HepG2 (cell line): ENCODE measurements at regions not wholly inside any gene's neighbourhood (a gene's known extent, or its start where the extent isn't known, plus 50 kb on each side); places are given as distances from the start of the nearest gene placed in this dataset.

ENCODE experiments used
- ATAC-seq: fragments of 200-7000 bp; cut with Tn5 transposase; 3 replicates; pipeline ENCODE4 v1.9.1; 2020; ENCODE audit warnings: mild to moderate bottlenecking, moderate library complexity
- BruUV-seq: library from RNA; stranded (reverse); fragments of 400-500 nt; replicated peaks from 2 replicates; lab custom pipeline; 2021; lab: Mats Ljungman, UMichigan
- CTCF ChIA-PET: fragments of 300-600 bp; formaldehyde crosslinking; extraction: SDS; loops from one replicate; lab custom pipeline; 2021; ENCODE audit warnings: low total read pairs, inconsistent platforms, low intra/inter-chr PET ratio; lab: Yijun Ruan, JAX
- POLR2A ChIA-PET: fragments of 350-600 bp; sonication (Branson Sonifier 250); formaldehyde crosslinking; loops from one replicate; lab custom pipeline; 2020; ENCODE audit warnings: antibody characterized with exemption, inconsistent platforms; lab: Yijun Ruan, JAX
- DNase-seq: peaks from one replicate; pipeline ENCODE4 v3.0.0-alpha.2; 2015; ENCODE audit warnings: low spot score
- FAIRE-seq: peaks from 3 replicates; lab custom pipeline; 2011; peaks lifted over from hg19 to GRCh38; lab: Jason Lieb, UNC
- H2AFZ ChIP-seq: one replicate; pipeline ENCODE4 v1.6.1; 2011; ENCODE audit warnings: low read length, inconsistent platforms
- H3K27ac ChIP-seq: fragments of 300-600 bp; 3 replicates; pipeline ENCODE4 v1.8.0; 2011; ENCODE audit warnings: mixed run types, mild to moderate bottlenecking, mixed read lengths, low read length, inconsistent platforms; ENCODE audit not compliant: insufficient read depth; ENCODE audit errors: extremely low read length
- H3K27me3 ChIP-seq, 2 experiments: fragments of 200-600 bp in 1 of 2; 2 replicates in 1 of 2; 3 replicates in 1 of 2; pipeline versions ENCODE4 v1.6.0 to v1.8.0; 2011; ENCODE audit warnings: low read length in 2 of 2, mild to moderate bottlenecking in 2 of 2, moderate library complexity in 2 of 2, inconsistent platforms in 1 of 2; ENCODE audit not compliant: insufficient read depth in 2 of 2, control insufficient read depth in 1 of 2
- H3K36me3 ChIP-seq, 2 experiments: fragments of 200-600 bp in 1 of 2; replicated peaks in 1 of 2; 2 replicates in 1 of 2; 3 replicates in 1 of 2; pipeline versions ENCODE4 v1.5.1 to v1.8.0; 2011; ENCODE audit warnings: low read length in 2 of 2, inconsistent platforms in 1 of 2; ENCODE audit not compliant: insufficient read depth in 2 of 2, control insufficient read depth in 1 of 2
- H3K4me1 ChIP-seq: 2 replicates; pipeline ENCODE4 v1.5.1; 2012; ENCODE audit warnings: low read length, inconsistent platforms; ENCODE audit not compliant: insufficient read depth
- H3K4me2 ChIP-seq: 2 replicates; pipeline ENCODE4 v1.6.0; 2011; ENCODE audit warnings: low read depth, low read length, inconsistent platforms
- H3K4me3 ChIP-seq, 3 experiments: fragments of 200-600 bp in 1 of 3; sonication (generic), shearing (Covaris generic) in 1 of 3; replicated peaks in 1 of 3; 2 replicates each; pipeline ENCODE4 v1.5.1; 2011 to 2016; ENCODE audit warnings: low read length in 3 of 3, inconsistent platforms in 2 of 3, low read depth in 2 of 3, mild to moderate bottlenecking in 2 of 3, control low read depth in 1 of 3, mixed read lengths in 1 of 3; ENCODE audit not compliant: insufficient read depth in 1 of 3
- H3K79me2 ChIP-seq: one replicate; pipeline ENCODE4 v1.6.1; 2011; ENCODE audit warnings: low read length, inconsistent platforms; ENCODE audit not compliant: insufficient read depth
- H3K9ac ChIP-seq: 2 replicates; pipeline ENCODE4 v1.6.0; 2011; ENCODE audit warnings: mild to moderate bottlenecking, low read depth, low read length, inconsistent platforms; ENCODE audit not compliant: insufficient read depth
- H3K9me3 ChIP-seq: 2 replicates; pipeline ENCODE4 v1.5.1; 2012; ENCODE audit warnings: mild to moderate bottlenecking, low read length
- H4K20me1 ChIP-seq: 2 replicates; pipeline ENCODE4 v1.6.0; 2011; ENCODE audit warnings: inconsistent platforms, mild to moderate bottlenecking, low read length, moderate library complexity; ENCODE audit not compliant: insufficient read depth
- CEBPB ChIP-seq: IDR thresholded peaks from 2 replicates; pipeline ENCODE4 v1.6.1; 2011; ENCODE audit warnings: low read depth, low read length, improper control_type of control experiment, borderline replicate concordance
- KLF15 ChIP-seq: sonication (generic); formaldehyde crosslinking; IDR thresholded peaks from 2 replicates; pipeline ENCODE4 v1.8.1; 2023; ENCODE audit warnings: borderline replicate concordance, mild to moderate bottlenecking, inconsistent platforms, missing genetic modification reagents, mixed read lengths
- MAF1 ChIP-seq: sonication (generic); formaldehyde crosslinking; IDR thresholded peaks from 2 replicates; pipeline ENCODE4 v1.5.0; 2020; ENCODE audit warnings: missing genetic modification reagents, borderline replicate concordance
- MIER2 ChIP-seq: IDR thresholded peaks from 2 replicates; pipeline ENCODE4 v1.6.1; 2016; ENCODE audit warnings: missing biosample characterization, missing genetic modification reagents
- PATZ1 ChIP-seq: sonication (generic); formaldehyde crosslinking; IDR thresholded peaks from 2 replicates; pipeline ENCODE4 v1.4.0; 2020; ENCODE audit warnings: missing genetic modification reagents
- SCMH1 ChIP-seq: sonication (generic); formaldehyde crosslinking; IDR thresholded peaks from 2 replicates; pipeline ENCODE4 v1.9.0; 2021; ENCODE audit warnings: missing genetic modification reagents, mild to moderate bottlenecking, borderline replicate concordance
- TFE3 ChIP-seq: IDR thresholded peaks from 2 replicates; pipeline ENCODE4 v1.6.1; 2016
- ZMAT3 ChIP-seq: sonication (generic); formaldehyde crosslinking; conservative IDR thresholded peaks from 2 replicates; pipeline ENCODE4 v1.7.0; 2021; ENCODE audit warnings: missing genetic modification reagents
- ZNF143 ChIP-seq: sonication (generic); formaldehyde crosslinking; IDR thresholded peaks from 2 replicates; pipeline ENCODE4 v1.4.0; 2020; ENCODE audit warnings: missing genetic modification reagents
- ZNF367 ChIP-seq: sonication (generic); formaldehyde crosslinking; IDR thresholded peaks from 2 replicates; pipeline ENCODE4 v1.4.0; 2020; ENCODE audit warnings: missing genetic modification reagents, borderline replicate concordance
- ZNF513 ChIP-seq: sonication (generic); formaldehyde crosslinking; conservative IDR thresholded peaks from 2 replicates; pipeline ENCODE4 v1.5.0; 2020; ENCODE audit warnings: missing genetic modification reagents
- WGBS: methylation state at CpG from one replicate; pipeline ENCODE4 v1.1.6; 2017; ENCODE audit warnings: low lambda C conversion rate; 5-methylcytosine and 5-hydroxymethylcytosine counted together
- in situ Hi-C: cut with HindIII; loops from 2 replicates; pipeline ENCODE4 v1.10.0; 2017; ENCODE audit warnings: low pct_unique_long_range_greater_than_20kb; ENCODE audit not compliant: extremely low pct_ligation_motif_present
- intact Hi-C: fragments of 100-400 bp; cut with micrococcal nuclease; formaldehyde crosslinking; loops from one replicate; pipeline ENCODE4 v1.10.0; 2022; ENCODE audit not compliant: unreplicated experiment

- POLR2A ChIA-PET = no interaction called here
- no peak for DNase-seq
These were observed 128.5 kb upstream of the KIF26B start for GRCh38 chr1:245026247-245026646.

GRCh38 chr1:245025525-245025924, 129.3 kb upstream of the KIF26B start:
- DNase-seq (no peak), FAIRE-seq (no peak), ATAC-seq (no peak)
- Histone ChIP-seq H3K4me3 (no peak overlapping the region), H4K20me1 (no peaks in the 10 kb centered on the region), H3K36me3 (no peaks in the 10 kb centered on the region), H2AFZ (no peak overlapping the region), H3K79me2 (no peaks in the 10 kb centered on the region), H3K9ac (no peak overlapping the region), H3K4me2 (no peak overlapping the region), H3K4me1 (no peaks in the 10 kb centered on the region), H3K27ac (no peak overlapping the region), H3K9me3 (no peaks in the 10 kb centered on the region), H3K27me3 (no peaks in the 10 kb centered on the region)
- TF ChIP-seq TFE3 (CRISPR knock-in tag) (no peak), PATZ1 (CRISPR knock-in tag) (no peak), SCMH1 (CRISPR knock-in tag) (no peak), ZNF513 (CRISPR knock-in tag) (no peak), ZNF367 (CRISPR knock-in tag) (no peak), KLF15 (no peak), ZNF143 (CRISPR knock-in tag) (no peak), MAF1 (CRISPR knock-in tag) (no peak), ZMAT3 (CRISPR knock-in tag) (no peak)
- ChIA-PET CTCF (no interaction called here), POLR2A (no interaction called here)
- intact Hi-C loops (no loop called here), in situ Hi-C loops (loop anchor here (25.0 kb wide), 1 partner anchor 413 kb away; no protein-coding TSS in a partner anchor)
- WGBS = 97% methylated on average over 6 of the region's 6 CpGs
- no TSS peak for BruUV-seq

More at GRCh38 chr1:245026247-245026646, 128.5 kb upstream of the KIF26B start:
- H3K4me1 ChIP-seq = no peaks in the 10 kb centered on the region
- FAIRE-seq = no peak
- no peaks in the 10 kb centered on the region for H3K36me3 ChIP-seq
- intact Hi-C loops (no loop called here), in situ Hi-C loops (loop anchor here (25.0 kb wide), 1 partner anchor 414 kb away; no protein-coding TSS in a partner anchor)
- no peak overlapping the region for H2AFZ ChIP-seq
- H3K9me3 ChIP-seq = no peaks in the 10 kb centered on the region
- no peak overlapping the region for H3K27ac ChIP-seq
- CTCF ChIA-PET = no interaction called here
- no peak overlapping the region for H3K4me2 ChIP-seq
- ATAC-seq = no peak
- H3K4me3 ChIP-seq = no peak overlapping the region
- no peaks in the 10 kb centered on the region for H4K20me1 ChIP-seq
- no TSS peak for BruUV-seq
- 97% methylated on average over 3 of the region's 3 CpGs for WGBS
- peak; percentile 60; the same call in 1 of the 2 replicates for TF ChIP-seq CEBPB
- TF ChIP-seq MIER2 = no peak
- H3K27me3 ChIP-seq = no peaks in the 10 kb centered on the region
- H3K9ac ChIP-seq = no peak overlapping the region
- H3K79me2 ChIP-seq = no peaks in the 10 kb centered on the region
